Midbrain (tissue), 1 donor: ENCODE measurements at regions not wholly inside any gene's neighbourhood (a gene's known extent, or its start where the extent isn't known, plus 50 kb on each side); places are given as distances from the start of the nearest gene placed in this dataset.
A peak's percentile ranks its signal among the peaks of the same experiment; 100 is the strongest.

ENCODE experiments used
- DNase-seq: peaks from one replicate; lab custom pipeline; 2025; lab: John Stamatoyannopoulos, UW

DNA sequence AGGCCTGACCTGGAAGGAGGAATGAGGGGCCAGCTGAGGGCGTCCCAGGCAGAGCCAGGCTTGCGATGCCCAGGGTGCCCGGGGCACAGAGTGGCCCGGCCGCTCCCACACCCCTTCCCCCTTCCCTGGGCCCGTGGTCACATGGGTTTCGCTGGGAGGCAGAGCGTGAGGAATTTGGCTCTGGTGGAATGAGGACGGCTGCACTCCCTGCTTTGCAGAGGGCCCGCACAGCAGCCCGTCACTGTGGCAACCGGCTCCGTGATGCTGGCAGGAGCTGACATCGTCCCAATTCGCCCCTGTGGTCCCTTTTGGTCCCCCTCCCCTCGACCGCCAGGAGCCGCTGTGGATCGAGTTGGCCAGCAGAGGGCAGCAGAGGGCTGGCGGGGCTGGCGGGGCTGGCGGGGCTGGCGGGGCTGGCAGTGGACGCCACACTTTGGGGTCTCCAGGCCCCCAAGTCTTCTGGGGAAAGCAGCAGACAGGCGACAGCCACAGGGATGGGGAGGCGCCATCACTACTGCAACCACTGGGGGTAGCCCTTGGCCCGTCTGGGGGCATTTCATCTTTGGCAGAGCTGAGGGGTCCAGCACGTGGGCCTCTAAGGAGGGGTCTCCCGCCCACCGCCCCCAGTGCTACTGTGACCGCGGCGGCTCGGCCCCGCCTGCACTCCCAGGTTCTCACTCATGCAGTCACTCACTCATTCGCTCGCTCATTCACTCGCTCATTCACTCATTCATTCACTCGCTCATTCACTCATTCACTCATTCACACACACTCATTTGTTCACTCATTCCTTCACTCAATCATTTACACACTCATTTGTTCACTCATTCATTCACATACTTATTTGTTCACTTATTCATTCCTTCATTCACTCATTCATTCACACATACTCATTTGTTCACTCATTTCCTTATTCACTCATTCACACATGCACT, 49.7 kb upstream of the BHLHE23 start:
- DNase-seq = peak; percentile 7
